ENCODE measurements at regions not wholly inside any gene's neighbourhood (a gene's known extent, or its start where the extent isn't known, plus 50 kb on each side); places are given as distances from the start of the nearest gene placed in this dataset.

GRCh38 chr7:1358376-1359050 is 100.8 kb downstream of the MICALL2 start:
- BruUV-seq (replicated peaks) = no TSS peak
- intact Hi-C loops (cut with micrococcal nuclease; ENCODE audit: unreplicated experiment) = no loop called here
- CTCF ChIA-PET = no interaction called here

GRCh38 chr7:1359051-1359400 is 100.2 kb downstream of the MICALL2 start:
- TF ChIP-seq CTCF (IDR thresholded peaks at IDR 0.05; ENCODE audit: unreplicated experiment) = no peak
- H3K4me3 Mint-ChIP-seq (ENCODE audit: low read depth, unreplicated experiment) = no peak overlapping the region
- CTCF ChIA-PET = no interaction called here

More at GRCh38 chr7:1358376-1359050, 100.8 kb downstream of the MICALL2 start:
- Mint-ChIP-seq H3K4me1 (ENCODE audit: low read depth, unreplicated experiment) (peaks cover 19% of the 10 kb centered on the region), H3K4me3 (ENCODE audit: low read depth, unreplicated experiment) (no peak overlapping the region), H3K27me3 (ENCODE audit: unreplicated experiment) (peaks cover 80% of the 10 kb centered on the region), H3K9me3 (ENCODE audit: low read depth, unreplicated experiment) (no peaks in the 10 kb centered on the region), H3K36me3 (ENCODE audit: insufficient read depth, unreplicated experiment) (peaks cover 10% of the 10 kb centered on the region), H3K27ac (ENCODE audit: unreplicated experiment) (no peak overlapping the region)
- DNase-seq = no peak
- no peak for TF ChIP-seq CTCF (IDR thresholded peaks at IDR 0.05; ENCODE audit: unreplicated experiment)

GRCh38 chr7:1359681-1360485 is 99.4 kb downstream of the MICALL2 start:
- H3K4me1 Mint-ChIP-seq (ENCODE audit: low read depth, unreplicated experiment) = peaks cover 19% of the 10 kb centered on the region
- H3K36me3 Mint-ChIP-seq (ENCODE audit: insufficient read depth, unreplicated experiment) = peaks cover 10% of the 10 kb centered on the region
- no TSS peak for BruUV-seq (replicated peaks)
- no peak for DNase-seq
- no peak for TF ChIP-seq CTCF (IDR thresholded peaks at IDR 0.05; ENCODE audit: unreplicated experiment)
- H3K9me3 Mint-ChIP-seq (ENCODE audit: low read depth, unreplicated experiment) = no peaks in the 10 kb centered on the region
- peaks cover 94% of the 10 kb centered on the region for H3K27me3 Mint-ChIP-seq (ENCODE audit: unreplicated experiment)
- intact Hi-C loops (cut with micrococcal nuclease; ENCODE audit: unreplicated experiment) = no loop called here
- no peak overlapping the region for H3K4me3 Mint-ChIP-seq (ENCODE audit: low read depth, unreplicated experiment)
- CTCF ChIA-PET = interaction anchor here (0.6 kb wide), 1 partner anchor 183 kb away, joined by 3 read pairs; no protein-coding TSS in a partner anchor
- no peak overlapping the region for H3K27ac Mint-ChIP-seq (ENCODE audit: unreplicated experiment)

More at GRCh38 chr7:1359051-1359400, 100.2 kb downstream of the MICALL2 start:
- peaks cover 85% of the 10 kb centered on the region for H3K27me3 Mint-ChIP-seq (ENCODE audit: unreplicated experiment)
- H3K4me1 Mint-ChIP-seq (ENCODE audit: low read depth, unreplicated experiment) = peaks cover 19% of the 10 kb centered on the region
- H3K9me3 Mint-ChIP-seq (ENCODE audit: low read depth, unreplicated experiment) = no peaks in the 10 kb centered on the region
- H3K36me3 Mint-ChIP-seq (ENCODE audit: insufficient read depth, unreplicated experiment) = peaks cover 10% of the 10 kb centered on the region
- no TSS peak for BruUV-seq (replicated peaks)
- H3K27ac Mint-ChIP-seq (ENCODE audit: unreplicated experiment) = no peak overlapping the region
- DNase-seq = no peak
- intact Hi-C loops (cut with micrococcal nuclease; ENCODE audit: unreplicated experiment) = no loop called here

- no peak for DNase-seq
Observed at GRCh38 chr7:1360521-1360971, 98.7 kb downstream of the MICALL2 start.

More at GRCh38 chr7:1360521-1360971, 98.7 kb downstream of the MICALL2 start:
- no peak overlapping the region for H3K27ac Mint-ChIP-seq (ENCODE audit: unreplicated experiment)
- peaks cover 98% of the 10 kb centered on the region for H3K27me3 Mint-ChIP-seq (ENCODE audit: unreplicated experiment)
- no TSS peak for BruUV-seq (replicated peaks)
- H3K4me1 Mint-ChIP-seq (ENCODE audit: low read depth, unreplicated experiment) = peaks cover 12% of the 10 kb centered on the region
- peaks cover 10% of the 10 kb centered on the region for H3K36me3 Mint-ChIP-seq (ENCODE audit: insufficient read depth, unreplicated experiment)
- intact Hi-C loops (cut with micrococcal nuclease; ENCODE audit: unreplicated experiment) = no loop called here
- CTCF ChIA-PET = no interaction called here
- no peak for TF ChIP-seq CTCF (IDR thresholded peaks at IDR 0.05; ENCODE audit: unreplicated experiment)
- no peak overlapping the region for H3K4me3 Mint-ChIP-seq (ENCODE audit: low read depth, unreplicated experiment)
- no peaks in the 10 kb centered on the region for H3K9me3 Mint-ChIP-seq (ENCODE audit: low read depth, unreplicated experiment)

Measured in Calu3 (cell line).